SU-DHL-6 (cell line): ENCODE measurements at regions not wholly inside any gene's neighbourhood (a gene's known extent, or its start where the extent isn't known, plus 50 kb on each side); places are given as distances from the start of the nearest gene placed in this dataset.

Source experiments
- EZH2phosphoT487 ChIP-seq: fragments of 200-600 bp; sonication (generic), shearing (Covaris generic); conservative IDR thresholded peaks from 2 replicates; pipeline ENCODE4 v1.6.1; 2018; ENCODE audit warnings: mild to moderate bottlenecking, antibody characterized with exemption, low read length, moderate library complexity, mixed read lengths
- TF ChIP-seq, protein P1 (sequence below): fragments of 200-600 bp; sonication (generic); IDR thresholded peaks from one replicate; pipeline ENCODE4 v1.5.1; 2017; ENCODE audit warnings: antibody characterized with exemption, mild to moderate bottlenecking, low read length, moderate library complexity; ENCODE audit not compliant: insufficient read depth, poor library complexity, severe bottlenecking

DNA sequence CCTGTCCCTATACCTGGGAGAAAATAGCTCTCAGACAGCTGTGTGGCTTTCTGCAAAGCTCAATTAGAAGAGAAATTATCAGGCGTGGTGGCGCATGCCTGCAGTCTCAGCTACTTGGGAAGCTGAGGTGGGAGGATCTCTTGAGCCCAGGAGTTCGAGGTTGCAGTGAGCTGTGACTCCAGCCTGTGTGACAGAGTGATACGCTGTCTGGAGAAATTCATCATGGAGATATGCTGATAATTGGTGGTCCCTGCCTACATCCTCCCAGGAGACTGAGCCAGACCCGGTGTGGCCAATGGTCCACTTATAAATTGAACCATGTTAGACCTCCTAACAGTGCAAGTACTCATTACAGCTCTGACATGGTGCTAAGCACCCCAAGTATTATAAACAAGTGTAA is 58.7 kb upstream of the ZNF599 start:
- TF ChIP-seq, protein P1, sequence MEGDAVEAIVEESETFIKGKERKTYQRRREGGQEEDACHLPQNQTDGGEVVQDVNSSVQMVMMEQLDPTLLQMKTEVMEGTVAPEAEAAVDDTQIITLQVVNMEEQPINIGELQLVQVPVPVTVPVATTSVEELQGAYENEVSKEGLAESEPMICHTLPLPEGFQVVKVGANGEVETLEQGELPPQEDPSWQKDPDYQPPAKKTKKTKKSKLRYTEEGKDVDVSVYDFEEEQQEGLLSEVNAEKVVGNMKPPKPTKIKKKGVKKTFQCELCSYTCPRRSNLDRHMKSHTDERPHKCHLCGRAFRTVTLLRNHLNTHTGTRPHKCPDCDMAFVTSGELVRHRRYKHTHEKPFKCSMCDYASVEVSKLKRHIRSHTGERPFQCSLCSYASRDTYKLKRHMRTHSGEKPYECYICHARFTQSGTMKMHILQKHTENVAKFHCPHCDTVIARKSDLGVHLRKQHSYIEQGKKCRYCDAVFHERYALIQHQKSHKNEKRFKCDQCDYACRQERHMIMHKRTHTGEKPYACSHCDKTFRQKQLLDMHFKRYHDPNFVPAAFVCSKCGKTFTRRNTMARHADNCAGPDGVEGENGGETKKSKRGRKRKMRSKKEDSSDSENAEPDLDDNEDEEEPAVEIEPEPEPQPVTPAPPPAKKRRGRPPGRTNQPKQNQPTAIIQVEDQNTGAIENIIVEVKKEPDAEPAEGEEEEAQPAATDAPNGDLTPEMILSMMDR, result no peak
- no peak for TF ChIP-seq EZH2phosphoT487
